ENCODE measurements at regions not wholly inside any gene's neighbourhood (a gene's known extent, or its start where the extent isn't known, plus 50 kb on each side); places are given as distances from the start of the nearest gene placed in this dataset.

DNA sequence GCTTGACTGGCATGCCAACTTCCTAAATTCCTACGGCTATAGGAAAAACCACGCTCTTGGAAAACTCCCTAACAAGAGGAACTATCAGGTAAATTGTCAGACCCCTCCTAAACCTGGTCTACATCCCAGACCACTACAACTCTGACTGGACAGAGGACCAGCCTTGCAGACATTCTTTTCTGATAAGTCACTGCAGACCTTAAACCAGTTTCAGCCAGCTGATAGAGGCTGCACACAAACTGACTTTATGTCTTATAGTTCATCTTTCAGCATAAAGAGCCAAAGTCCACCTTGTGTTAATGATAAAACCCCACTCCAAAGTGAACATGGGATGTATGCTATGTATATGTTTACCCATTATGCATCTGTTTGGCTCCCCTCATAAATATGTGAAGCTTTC is 166.6 kb downstream of the KTN1 start:
- Mint-ChIP-seq H3K36me3 (ENCODE audit: low read depth, unreplicated experiment) (peaks cover 3% of the 10 kb centered on the region), H3K4me1 (ENCODE audit: low read depth, unreplicated experiment) (peaks cover 33% of the 10 kb centered on the region), H3K27me3 (ENCODE audit: low read depth, unreplicated experiment) (no peaks in the 10 kb centered on the region), H3K27ac (ENCODE audit: unreplicated experiment) (peak overlapping the region; percentile 71), H3K9me3 (ENCODE audit: unreplicated experiment) (no peaks in the 10 kb centered on the region), H3K4me3 (ENCODE audit: unreplicated experiment) (no peak overlapping the region)
- Histone ChIP-seq H2AFZ (ENCODE audit: low read depth, low read length) (no peak overlapping the region), H3K27ac (ENCODE audit: low read depth, low read length) (no peak overlapping the region), H3K4me2 (ENCODE audit: low read length) (no peak overlapping the region), H3K27me3 (ENCODE audit: insufficient read depth, low read length) (no peaks in the 10 kb centered on the region), H3K79me2 (ENCODE audit: insufficient read depth, low read length) (no peaks in the 10 kb centered on the region), H3K36me3 (ENCODE audit: insufficient read depth, low read length) (no peaks in the 10 kb centered on the region), H3K9ac (ENCODE audit: low read length) (no peak overlapping the region), H3K4me3 (ENCODE audit: insufficient read depth, low read depth, low read length) (no peak overlapping the region), H3K4me1 (ENCODE audit: insufficient read depth, low read length) (peaks cover 4% of the 10 kb centered on the region), H3K9me3 (ENCODE audit: insufficient read depth, low read depth, low read length) (no peaks in the 10 kb centered on the region), H4K20me1 (ENCODE audit: insufficient read depth, low read length) (no peaks in the 10 kb centered on the region)
- DNase-seq (ENCODE audit: low read depth) = peak; percentile 41
- no peak for FAIRE-seq
- no peak for TF ChIP-seq EZH2 (IDR thresholded peaks at IDR 0.05; ENCODE audit: insufficient read depth, low read length)
- TF ChIP-seq, protein P1, sequence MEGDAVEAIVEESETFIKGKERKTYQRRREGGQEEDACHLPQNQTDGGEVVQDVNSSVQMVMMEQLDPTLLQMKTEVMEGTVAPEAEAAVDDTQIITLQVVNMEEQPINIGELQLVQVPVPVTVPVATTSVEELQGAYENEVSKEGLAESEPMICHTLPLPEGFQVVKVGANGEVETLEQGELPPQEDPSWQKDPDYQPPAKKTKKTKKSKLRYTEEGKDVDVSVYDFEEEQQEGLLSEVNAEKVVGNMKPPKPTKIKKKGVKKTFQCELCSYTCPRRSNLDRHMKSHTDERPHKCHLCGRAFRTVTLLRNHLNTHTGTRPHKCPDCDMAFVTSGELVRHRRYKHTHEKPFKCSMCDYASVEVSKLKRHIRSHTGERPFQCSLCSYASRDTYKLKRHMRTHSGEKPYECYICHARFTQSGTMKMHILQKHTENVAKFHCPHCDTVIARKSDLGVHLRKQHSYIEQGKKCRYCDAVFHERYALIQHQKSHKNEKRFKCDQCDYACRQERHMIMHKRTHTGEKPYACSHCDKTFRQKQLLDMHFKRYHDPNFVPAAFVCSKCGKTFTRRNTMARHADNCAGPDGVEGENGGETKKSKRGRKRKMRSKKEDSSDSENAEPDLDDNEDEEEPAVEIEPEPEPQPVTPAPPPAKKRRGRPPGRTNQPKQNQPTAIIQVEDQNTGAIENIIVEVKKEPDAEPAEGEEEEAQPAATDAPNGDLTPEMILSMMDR (IDR thresholded peaks at IDR 0.05; ENCODE audit: insufficient read depth, low read depth, low read length) = no peak

DNA sequence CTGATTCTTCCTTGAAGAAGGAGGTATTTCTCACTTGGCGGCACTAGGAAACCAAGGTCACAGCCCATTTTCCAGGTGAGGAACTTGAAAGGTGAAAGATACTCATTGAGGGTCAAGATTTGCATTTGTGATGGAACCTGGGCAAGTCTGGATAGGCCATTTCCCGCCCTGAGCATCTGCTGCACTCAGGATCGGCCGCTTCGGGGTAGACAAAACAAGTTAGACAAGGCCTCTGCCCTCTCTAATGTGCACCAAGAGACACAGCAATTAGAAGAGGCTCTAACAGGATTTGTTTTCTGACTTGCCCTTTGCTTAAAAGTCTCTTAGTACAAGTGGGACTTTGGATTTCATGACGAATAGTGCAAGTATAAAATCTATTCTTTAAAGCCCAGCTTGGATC is 167.2 kb downstream of the KTN1 start:
- no peak overlapping the region for H2AFZ ChIP-seq (ENCODE audit: low read depth, low read length)
- TF ChIP-seq, protein P1 (IDR thresholded peaks at IDR 0.05; ENCODE audit: insufficient read depth, low read depth, low read length) = no peak
- TF ChIP-seq EZH2 (IDR thresholded peaks at IDR 0.05; ENCODE audit: insufficient read depth, low read length) = no peak
- H4K20me1 ChIP-seq (ENCODE audit: insufficient read depth, low read length) = no peaks in the 10 kb centered on the region
- no peak overlapping the region for H3K4me3 ChIP-seq (ENCODE audit: insufficient read depth, low read depth, low read length)
- H3K4me3 Mint-ChIP-seq (ENCODE audit: unreplicated experiment) = no peak overlapping the region
- no peak overlapping the region for H3K9ac ChIP-seq (ENCODE audit: low read length)
- DNase-seq (ENCODE audit: low read depth) (no peak), FAIRE-seq (no peak)
- no peaks in the 10 kb centered on the region for H3K9me3 Mint-ChIP-seq (ENCODE audit: unreplicated experiment)
- peak overlapping the region; percentile 71 for H3K27ac Mint-ChIP-seq (ENCODE audit: unreplicated experiment)
- peaks cover 35% of the 10 kb centered on the region for H3K4me1 Mint-ChIP-seq (ENCODE audit: low read depth, unreplicated experiment)
- no peaks in the 10 kb centered on the region for H3K36me3 ChIP-seq (ENCODE audit: insufficient read depth, low read length)
- H3K79me2 ChIP-seq (ENCODE audit: insufficient read depth, low read length) = no peaks in the 10 kb centered on the region
- no peaks in the 10 kb centered on the region for H3K27me3 Mint-ChIP-seq (ENCODE audit: low read depth, unreplicated experiment)
- H3K4me2 ChIP-seq (ENCODE audit: low read length) = no peak overlapping the region
- peaks cover 3% of the 10 kb centered on the region for H3K36me3 Mint-ChIP-seq (ENCODE audit: low read depth, unreplicated experiment)
- no peaks in the 10 kb centered on the region for H3K9me3 ChIP-seq (ENCODE audit: insufficient read depth, low read depth, low read length)
- peaks cover 4% of the 10 kb centered on the region for H3K4me1 ChIP-seq (ENCODE audit: insufficient read depth, low read length)
- no peak overlapping the region for H3K27ac ChIP-seq (ENCODE audit: low read depth, low read length)
- no peaks in the 10 kb centered on the region for H3K27me3 ChIP-seq (ENCODE audit: insufficient read depth, low read length)

DNA sequence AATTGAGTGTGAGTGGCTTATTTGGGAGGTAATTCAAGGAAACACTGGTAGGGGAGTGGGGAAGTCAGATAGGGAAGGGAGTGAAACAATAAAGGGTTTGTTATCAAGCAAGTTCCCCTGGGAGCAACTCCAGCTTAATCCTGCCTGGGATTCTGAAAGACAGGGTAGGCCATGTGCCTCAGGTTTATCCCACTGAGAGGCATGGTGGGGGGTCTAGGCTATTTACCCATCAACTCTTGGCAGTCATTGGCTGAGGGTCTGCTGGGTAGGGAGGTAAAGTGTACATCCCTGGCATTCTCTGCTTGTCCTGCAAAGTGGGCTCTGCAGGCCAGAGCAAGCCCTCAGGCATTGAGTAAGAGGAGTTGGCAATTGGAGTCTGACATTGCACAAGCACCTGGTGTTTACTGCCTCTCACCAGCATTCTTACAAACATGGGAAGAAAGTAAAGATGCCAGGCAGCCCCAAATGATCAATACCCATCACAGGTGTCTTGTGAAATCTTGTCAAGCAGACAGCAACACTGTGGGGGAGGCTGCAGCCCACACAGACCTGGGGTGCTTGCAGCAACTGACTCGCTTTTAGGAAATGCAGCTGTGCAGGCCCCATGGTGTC is 169.3 kb downstream of the KTN1 start:
- H3K27ac Mint-ChIP-seq (ENCODE audit: unreplicated experiment) = no peak overlapping the region
- H3K4me3 Mint-ChIP-seq (ENCODE audit: unreplicated experiment) = no peak overlapping the region
- FAIRE-seq = no peak

More for the DNA sequence above, 169.3 kb downstream of the KTN1 start:
- no peak overlapping the region for H3K9ac ChIP-seq (ENCODE audit: low read length)
- no peaks in the 10 kb centered on the region for H3K9me3 Mint-ChIP-seq (ENCODE audit: unreplicated experiment)
- H3K4me1 Mint-ChIP-seq (ENCODE audit: low read depth, unreplicated experiment) = peaks cover 39% of the 10 kb centered on the region
- no peaks in the 10 kb centered on the region for H4K20me1 ChIP-seq (ENCODE audit: insufficient read depth, low read length)
- H3K27ac ChIP-seq (ENCODE audit: low read depth, low read length) = no peak overlapping the region
- TF ChIP-seq, protein P1 (IDR thresholded peaks at IDR 0.05; ENCODE audit: insufficient read depth, low read depth, low read length) = no peak
- TF ChIP-seq EZH2 (IDR thresholded peaks at IDR 0.05; ENCODE audit: insufficient read depth, low read length) = no peak
- no peaks in the 10 kb centered on the region for H3K27me3 Mint-ChIP-seq (ENCODE audit: low read depth, unreplicated experiment)
- H3K4me1 ChIP-seq (ENCODE audit: insufficient read depth, low read length) = peaks cover 15% of the 10 kb centered on the region
- peaks cover 3% of the 10 kb centered on the region for H3K36me3 Mint-ChIP-seq (ENCODE audit: low read depth, unreplicated experiment)
- H3K79me2 ChIP-seq (ENCODE audit: insufficient read depth, low read length) = no peaks in the 10 kb centered on the region
- DNase-seq (ENCODE audit: low read depth) = no peak
- H3K27me3 ChIP-seq (ENCODE audit: insufficient read depth, low read length) = no peaks in the 10 kb centered on the region
- no peaks in the 10 kb centered on the region for H3K9me3 ChIP-seq (ENCODE audit: insufficient read depth, low read depth, low read length)
- H3K36me3 ChIP-seq (ENCODE audit: insufficient read depth, low read length) = no peaks in the 10 kb centered on the region
- no peak overlapping the region for H2AFZ ChIP-seq (ENCODE audit: low read depth, low read length)
- no peak overlapping the region for H3K4me3 ChIP-seq (ENCODE audit: insufficient read depth, low read depth, low read length)
- no peak overlapping the region for H3K4me2 ChIP-seq (ENCODE audit: low read length)
